Upper lobe of right lung (tissue), 1 donor: ENCODE measurements at regions not wholly inside any gene's neighbourhood (a gene's known extent, or its start where the extent isn't known, plus 50 kb on each side); places are given as distances from the start of the nearest gene placed in this dataset.

Source experiments
- ATAC-seq: fragments of 200-7000 bp; cut with Tn5 transposase; one replicate; pipeline ENCODE4 v1.9.1; 2020; ENCODE audit warnings: mild to moderate bottlenecking, moderate library complexity
- DNase-seq: peaks from one replicate; pipeline ENCODE4 v3.0.0-alpha.2; 2020
- H3K27ac ChIP-seq: fragments of 200-600 bp; one replicate; pipeline ENCODE4 v1.8.0; 2022
- H3K27me3 ChIP-seq: fragments of 200-600 bp; one replicate; pipeline ENCODE4 v1.8.0; 2022; ENCODE audit warnings: mild to moderate bottlenecking
- H3K36me3 ChIP-seq: fragments of 200-600 bp; one replicate; pipeline ENCODE4 v1.8.0; 2022
- H3K4me1 ChIP-seq: fragments of 200-600 bp; one replicate; pipeline ENCODE4 v1.8.0; 2022
- H3K4me3 ChIP-seq: fragments of 200-600 bp; one replicate; pipeline ENCODE4 v1.8.0; 2022; ENCODE audit warnings: mild to moderate bottlenecking
- H3K9me3 ChIP-seq: fragments of 200-600 bp; one replicate; pipeline ENCODE4 v1.8.0; 2022
- CTCF ChIP-seq: fragments of 200-600 bp; IDR thresholded peaks from one replicate; pipeline ENCODE4 v1.8.0; 2022; ENCODE audit warnings: antibody characterized with exemption
- intact Hi-C: fragments of 100-400 bp; cut with DNase I; formaldehyde crosslinking; loops from one replicate; pipeline ENCODE4 v1.11.0; 2022
- donor health status: DM: no; HTN: yes; CAD: no; lungs with severe emphysema.

- Histone ChIP-seq H3K9me3 (peaks cover 4% of the 10 kb centered on the region), H3K27me3 (no peaks in the 10 kb centered on the region), H3K27ac (no peak overlapping the region), H3K4me1 (no peaks in the 10 kb centered on the region), H3K4me3 (no peak overlapping the region), H3K36me3 (no peaks in the 10 kb centered on the region)
- ATAC-seq = no peak
- TF ChIP-seq CTCF = no peak
- intact Hi-C loops = no loop called here
- no peak for DNase-seq
Observed at GRCh38 chr9:100865111-100865510, 163.4 kb upstream of the PLPPR1 start.

- Histone ChIP-seq H3K27me3 (no peaks in the 10 kb centered on the region), H3K27ac (no peak overlapping the region), H3K9me3 (peaks cover 1% of the 10 kb centered on the region), H3K4me3 (no peak overlapping the region), H3K4me1 (no peaks in the 10 kb centered on the region), H3K36me3 (no peaks in the 10 kb centered on the region)
- DNase-seq (no peak), ATAC-seq (no peak)
- intact Hi-C loops = no loop called here
- no peak for TF ChIP-seq CTCF
Observed at GRCh38 chr9:100865648-100866047, 162.9 kb upstream of the PLPPR1 start.

DNA sequence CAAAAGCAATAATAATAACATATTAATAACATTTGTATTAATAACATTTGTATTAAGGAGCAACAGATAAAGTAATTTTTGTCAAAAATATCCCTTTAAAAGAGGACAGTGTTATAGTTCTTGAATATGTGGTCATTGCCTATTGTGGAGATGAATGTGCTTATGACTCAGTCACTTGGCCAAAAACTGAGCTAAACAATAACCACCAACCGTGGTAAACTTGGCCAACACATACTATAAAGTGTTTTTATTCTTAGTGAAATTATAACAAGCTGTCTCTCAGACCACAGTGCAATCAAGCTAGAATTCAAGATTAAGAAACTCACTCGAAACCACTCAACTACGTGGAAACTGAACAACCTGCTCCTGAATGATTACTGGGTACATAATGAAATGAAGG, 159.2 kb upstream of the PLPPR1 start:
- TF ChIP-seq CTCF = no peak
- Histone ChIP-seq H3K27ac (no peak overlapping the region), H3K4me1 (no peaks in the 10 kb centered on the region), H3K4me3 (no peak overlapping the region), H3K36me3 (no peaks in the 10 kb centered on the region), H3K9me3 (no peaks in the 10 kb centered on the region), H3K27me3 (no peaks in the 10 kb centered on the region)
- DNase-seq = no peak
- intact Hi-C loops = no loop called here
- no peak for ATAC-seq

DNA sequence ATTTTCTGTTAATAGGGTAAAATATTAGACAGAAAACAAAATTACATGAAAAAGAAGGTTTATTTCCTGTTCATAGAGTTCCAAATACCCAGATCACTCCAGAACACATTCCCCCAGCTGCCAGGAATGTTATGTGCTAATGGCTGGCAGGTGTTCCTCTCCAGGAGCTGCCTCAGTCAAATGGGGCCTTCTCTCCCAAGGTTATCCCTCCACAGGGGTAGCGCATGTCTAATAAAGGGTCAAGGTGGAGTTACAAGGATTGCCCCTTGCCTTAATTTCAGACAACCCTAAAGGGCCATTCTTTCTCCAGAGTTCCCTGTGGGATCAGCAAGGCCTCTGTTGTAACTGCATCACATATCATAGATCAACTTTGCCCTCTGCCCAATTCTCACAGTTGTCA, 148.6 kb upstream of the PLPPR1 start:
- no peaks in the 10 kb centered on the region for H3K9me3 ChIP-seq
- TF ChIP-seq CTCF = no peak
- H3K36me3 ChIP-seq = no peaks in the 10 kb centered on the region
- no peaks in the 10 kb centered on the region for H3K27me3 ChIP-seq
- H3K4me1 ChIP-seq = no peaks in the 10 kb centered on the region
- intact Hi-C loops = no loop called here
- no peak overlapping the region for H3K4me3 ChIP-seq
- DNase-seq (no peak), ATAC-seq (no peak)
- no peak overlapping the region for H3K27ac ChIP-seq

DNA sequence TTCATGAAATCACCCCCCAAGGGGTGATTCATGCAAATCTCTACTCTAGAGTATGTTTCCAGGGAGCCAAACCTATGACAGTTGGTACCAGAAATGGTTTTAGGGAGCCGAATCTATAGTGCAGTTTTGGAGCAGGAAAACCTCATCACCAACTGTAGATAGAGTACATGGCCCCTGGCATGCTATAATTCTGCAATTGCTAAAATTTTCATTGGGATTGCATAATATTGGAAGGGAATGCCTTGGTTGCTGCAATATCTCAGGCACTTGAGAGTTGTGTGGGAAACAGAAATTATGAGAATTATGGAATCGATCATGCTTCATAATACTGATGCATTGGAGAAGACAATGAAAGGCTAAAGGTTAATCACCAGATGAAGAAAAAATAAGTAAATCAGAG, 148.2 kb upstream of the PLPPR1 start:
- ATAC-seq = no peak
- no peak overlapping the region for H3K27ac ChIP-seq
- intact Hi-C loops = no loop called here
- no peaks in the 10 kb centered on the region for H3K36me3 ChIP-seq
- no peaks in the 10 kb centered on the region for H3K27me3 ChIP-seq
- H3K4me3 ChIP-seq = no peak overlapping the region
- no peaks in the 10 kb centered on the region for H3K4me1 ChIP-seq
- TF ChIP-seq CTCF = no peak
- DNase-seq = no peak
- no peaks in the 10 kb centered on the region for H3K9me3 ChIP-seq

- no peak overlapping the region for H3K27ac ChIP-seq
- H3K9me3 ChIP-seq = no peaks in the 10 kb centered on the region
- no peaks in the 10 kb centered on the region for H3K36me3 ChIP-seq
- H3K4me3 ChIP-seq = no peak overlapping the region
- TF ChIP-seq CTCF = no peak
- H3K27me3 ChIP-seq = no peaks in the 10 kb centered on the region
- no peaks in the 10 kb centered on the region for H3K4me1 ChIP-seq
- ATAC-seq (no peak), DNase-seq (no peak)
- intact Hi-C loops = no loop called here
Observed at GRCh38 chr9:100884518-100884917, 144.0 kb upstream of the PLPPR1 start.
